ENCODE measurements at regions not wholly inside any gene's neighbourhood (a gene's known extent, or its start where the extent isn't known, plus 50 kb on each side); places are given as distances from the start of the nearest gene placed in this dataset.

GRCh38 chr15:62231856-62232255 lies 66.8 kb upstream of the C2CD4B start:
- H3K9me3 ChIP-seq (ENCODE audit: low read depth): no peaks in the 10 kb centered on the region
- no peak overlapping the region for H2AFZ ChIP-seq
- no peaks in the 10 kb centered on the region for H3K9me2 ChIP-seq (replicated peaks; ENCODE audit: insufficient read depth)
- H3K27ac ChIP-seq: no peak overlapping the region
- DNase-seq (ENCODE audit: low spot score): no peak
- H3K36me3 ChIP-seq (replicated peaks; ENCODE audit: insufficient read depth, low read depth): no peaks in the 10 kb centered on the region
- no peaks in the 10 kb centered on the region for H3K27me3 ChIP-seq
- H3K4me2 ChIP-seq: no peak overlapping the region
- TF ChIP-seq EZH2 (IDR thresholded peaks at IDR 0.05; ENCODE audit: borderline replicate concordance) (no peak), CTCF (IDR thresholded peaks at IDR 0.05; ENCODE audit: poor library complexity) (no peak), EZH2phosphoT487 (IDR thresholded peaks at IDR 0.05; ENCODE audit: low read depth, severe bottlenecking, unreplicated experiment) (no peak)
- H3K4me1 ChIP-seq (ENCODE audit: insufficient read depth): no peaks in the 10 kb centered on the region
- 75% methylated on average over 3 of the region's 3 CpGs for WGBS (ENCODE audit: low lambda C conversion rate, missing lambda C conversion rate)
- H3K4me3 ChIP-seq: no peak overlapping the region
- no peaks in the 10 kb centered on the region for H3K79me2 ChIP-seq
- no peaks in the 10 kb centered on the region for H4K20me1 ChIP-seq (ENCODE audit: insufficient read depth, poor library complexity, severe bottlenecking)

GRCh38 chr15:62240121-62241096 lies 75.3 kb upstream of the C2CD4B start:
- Histone ChIP-seq H3K4me3 (no peak overlapping the region), H2AFZ (no peak overlapping the region), H4K20me1 (ENCODE audit: insufficient read depth, poor library complexity, severe bottlenecking) (no peaks in the 10 kb centered on the region), H3K27ac (no peak overlapping the region), H3K9me3 (ENCODE audit: low read depth) (no peaks in the 10 kb centered on the region), H3K27me3 (no peaks in the 10 kb centered on the region), H3K4me1 (ENCODE audit: insufficient read depth) (no peaks in the 10 kb centered on the region), H3K4me2 (no peak overlapping the region), H3K36me3 (replicated peaks; ENCODE audit: insufficient read depth, low read depth) (no peaks in the 10 kb centered on the region), H3K9me2 (replicated peaks; ENCODE audit: insufficient read depth) (no peaks in the 10 kb centered on the region), H3K79me2 (no peaks in the 10 kb centered on the region)
- 93% methylated on average over 5 of the region's 5 CpGs for WGBS (ENCODE audit: low lambda C conversion rate, missing lambda C conversion rate)
- TF ChIP-seq CTCF (IDR thresholded peaks at IDR 0.05; ENCODE audit: poor library complexity) (no peak), EZH2phosphoT487 (IDR thresholded peaks at IDR 0.05; ENCODE audit: low read depth, severe bottlenecking, unreplicated experiment) (no peak), EZH2 (IDR thresholded peaks at IDR 0.05; ENCODE audit: borderline replicate concordance) (no peak)
- DNase-seq (ENCODE audit: low spot score): no peak

GRCh38 chr15:62241135-62241770 lies 76.2 kb upstream of the C2CD4B start:
- no peaks in the 10 kb centered on the region for H4K20me1 ChIP-seq (ENCODE audit: insufficient read depth, poor library complexity, severe bottlenecking)
- H3K27me3 ChIP-seq: no peaks in the 10 kb centered on the region
- no peak overlapping the region for H2AFZ ChIP-seq
- no peak overlapping the region for H3K4me2 ChIP-seq
- DNase-seq (ENCODE audit: low spot score): peak; percentile 24
- H3K79me2 ChIP-seq: no peaks in the 10 kb centered on the region
- H3K4me3 ChIP-seq: no peak overlapping the region
- WGBS (ENCODE audit: low lambda C conversion rate, missing lambda C conversion rate): 76% methylated on average over 5 of the region's 5 CpGs
- H3K36me3 ChIP-seq (replicated peaks; ENCODE audit: insufficient read depth, low read depth): no peaks in the 10 kb centered on the region
- no peaks in the 10 kb centered on the region for H3K9me3 ChIP-seq (ENCODE audit: low read depth)
- H3K27ac ChIP-seq: no peak overlapping the region
- TF ChIP-seq CTCF (IDR thresholded peaks at IDR 0.05; ENCODE audit: poor library complexity) (peak; percentile 16), EZH2phosphoT487 (IDR thresholded peaks at IDR 0.05; ENCODE audit: low read depth, severe bottlenecking, unreplicated experiment) (no peak)
- no peaks in the 10 kb centered on the region for H3K9me2 ChIP-seq (replicated peaks; ENCODE audit: insufficient read depth)
- no peaks in the 10 kb centered on the region for H3K4me1 ChIP-seq (ENCODE audit: insufficient read depth)
